Epithelial cell of esophagus (primary cell): ENCODE measurements at regions not wholly inside any gene's neighbourhood (a gene's known extent, or its start where the extent isn't known, plus 50 kb on each side); places are given as distances from the start of the nearest gene placed in this dataset.

ENCODE experiments used
- DNase-seq: peaks from one replicate; pipeline ENCODE4 v3.0.0; 2010; ENCODE audit warnings: low read depth
- H3K4me3 ChIP-seq: 2 replicates; pipeline ENCODE4 v1.5.1; 2011; ENCODE audit warnings: mild to moderate bottlenecking, low read length, control low read depth
- CTCF ChIP-seq: IDR thresholded peaks from 2 replicates; pipeline ENCODE4 v1.5.1; 2011; ENCODE audit warnings: low read depth, mild to moderate bottlenecking, low read length, control low read depth, inconsistent platforms; ENCODE audit not compliant: insufficient read depth; ENCODE audit errors: missing control alignments

- no peak for TF ChIP-seq CTCF
- DNase-seq, result no peak
- H3K4me3 ChIP-seq, result no peak overlapping the region
Observed at GRCh38 chr3:27591312-27592210, 107.4 kb upstream of the SLC4A7 start.

DNA sequence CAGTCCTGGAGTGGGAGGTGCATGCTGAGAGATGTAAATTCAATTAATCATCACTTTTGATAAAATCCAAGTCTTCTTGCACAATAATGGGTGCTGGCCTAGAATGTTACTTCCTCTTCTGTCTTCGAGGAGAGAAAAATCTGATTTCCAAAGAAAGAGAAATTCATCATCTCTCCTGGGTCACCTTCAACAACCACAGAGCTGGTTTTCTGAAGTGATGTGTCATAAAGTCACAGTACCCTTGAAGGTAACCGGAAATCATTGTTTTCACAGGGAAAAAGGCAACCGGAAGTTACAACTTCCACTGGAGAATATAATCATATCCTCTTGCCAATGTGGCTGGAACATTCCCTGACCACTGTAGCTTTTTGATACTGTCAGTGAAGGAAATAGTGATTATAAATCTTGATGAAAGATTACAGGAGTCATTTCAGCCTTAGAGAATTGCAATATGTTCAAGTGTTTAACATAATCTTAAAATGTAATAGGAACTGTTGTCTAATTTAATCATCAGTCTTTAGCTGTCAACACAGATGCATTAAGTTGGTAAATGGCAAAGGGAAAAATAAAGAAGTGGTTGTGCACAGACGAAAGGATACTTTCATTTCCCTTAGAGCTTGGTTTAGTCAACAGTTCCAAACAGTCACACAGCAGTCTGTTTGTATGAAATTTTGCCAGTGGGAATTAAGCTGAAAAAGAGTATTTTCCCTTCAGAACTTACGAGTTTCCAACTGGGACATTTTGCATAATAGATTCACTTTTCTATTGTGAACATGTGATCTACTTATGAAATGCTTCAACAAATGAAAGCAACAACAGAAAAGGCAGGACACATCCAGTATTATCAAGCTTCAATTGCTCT, 106.5 kb upstream of the SLC4A7 start:
- TF ChIP-seq CTCF, result no peak
- DNase-seq, result peak; percentile 62
- H3K4me3 ChIP-seq, result no peak overlapping the region

GRCh38 chr3:27589795-27590194, 105.6 kb upstream of the SLC4A7 start:
- DNase-seq, result peak; percentile 29
- no peak overlapping the region for H3K4me3 ChIP-seq
- no peak for TF ChIP-seq CTCF

DNA sequence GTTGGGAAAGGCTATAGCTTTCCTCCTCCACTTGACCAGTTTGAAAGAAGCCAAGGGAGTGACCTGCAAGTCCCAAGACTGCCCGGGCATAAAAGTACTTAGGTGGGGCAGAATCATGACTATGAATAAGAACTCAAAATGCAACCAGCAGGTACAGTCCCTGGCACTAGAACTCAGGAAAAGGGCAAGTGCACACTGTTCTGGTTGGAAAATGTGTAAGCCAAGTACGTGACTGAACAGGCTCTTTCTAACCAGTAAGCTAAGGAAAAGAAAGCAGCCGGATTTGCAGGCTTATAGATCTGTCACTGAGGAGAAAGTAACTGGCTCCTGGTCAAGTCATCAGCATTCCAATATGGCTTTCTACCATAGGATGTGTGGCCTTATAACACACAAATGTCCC, 101.2 kb upstream of the SLC4A7 start:
- TF ChIP-seq CTCF, result no peak
- H3K4me3 ChIP-seq, result no peak overlapping the region
- DNase-seq, result peak; percentile 80

DNA sequence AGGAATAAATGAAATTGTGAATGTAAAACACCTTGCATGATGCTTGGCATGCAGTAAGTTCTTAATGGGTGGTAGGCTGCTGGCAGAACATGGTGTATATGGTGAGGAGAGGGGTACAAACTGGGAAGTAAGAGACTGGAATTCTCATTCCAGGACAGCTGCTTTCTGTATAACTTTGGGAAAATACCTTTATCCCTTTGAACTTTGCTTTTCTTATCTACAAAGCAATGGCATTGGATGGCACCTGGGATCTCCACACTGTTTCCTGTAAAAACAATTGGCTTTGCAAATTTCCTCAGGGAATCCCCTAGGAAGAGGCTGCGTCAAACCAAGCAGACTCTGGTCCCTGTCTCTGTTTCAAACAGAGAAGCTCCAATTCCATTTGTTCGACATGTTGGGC, 100.7 kb upstream of the SLC4A7 start:
- H3K4me3 ChIP-seq, result no peak overlapping the region
- TF ChIP-seq CTCF, result no peak
- no peak for DNase-seq

DNA sequence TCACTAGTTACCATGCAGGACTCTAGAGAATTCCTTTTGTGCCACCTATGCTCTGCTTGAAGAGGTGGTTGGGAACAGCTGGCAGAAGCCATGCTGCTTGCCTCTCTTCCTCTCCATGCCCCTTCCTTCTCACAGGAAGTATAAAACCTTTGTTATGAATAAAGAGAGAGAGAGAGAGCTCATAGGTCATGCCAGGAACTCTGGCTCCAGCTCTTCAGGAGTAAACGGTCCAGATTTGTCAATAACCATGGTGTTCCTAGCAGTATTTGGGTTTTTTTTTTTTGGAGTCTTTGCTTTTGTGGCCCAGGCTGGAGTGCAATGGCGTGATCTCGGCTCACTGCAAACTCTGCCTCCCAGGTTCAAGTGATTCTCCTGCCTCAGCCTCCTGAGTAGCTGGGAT, 97.7 kb upstream of the SLC4A7 start:
- no peak overlapping the region for H3K4me3 ChIP-seq
- no peak for DNase-seq
- TF ChIP-seq CTCF, result no peak
